ENCODE measurements at regions not wholly inside any gene's neighbourhood (a gene's known extent, or its start where the extent isn't known, plus 50 kb on each side); places are given as distances from the start of the nearest gene placed in this dataset.

DNA sequence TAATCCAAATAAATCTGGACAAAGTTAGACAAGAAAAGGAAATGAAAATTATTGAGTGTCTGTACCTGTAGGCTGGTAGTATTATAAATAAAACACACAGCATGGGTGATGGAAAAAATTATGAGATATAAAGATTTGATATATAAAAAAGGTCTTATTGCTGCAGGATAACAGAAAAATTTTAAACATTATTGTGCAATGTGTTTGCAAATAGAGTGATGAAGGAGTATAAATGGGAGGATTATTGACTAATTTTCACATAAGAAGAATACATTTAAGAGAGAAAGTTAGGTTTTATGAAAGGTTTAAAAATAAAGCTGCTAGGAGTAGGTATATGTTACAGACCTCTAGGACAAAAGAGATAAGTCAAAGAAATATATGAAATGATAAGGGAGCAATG, 336.7 kb upstream of the MAN1A1 start:
- Histone ChIP-seq H3K4me2 (ENCODE audit: low read length) (no peak overlapping the region), H2AFZ (ENCODE audit: low read depth, low read length) (no peak overlapping the region), H3K27me3 (ENCODE audit: low read depth, low read length) (no peaks in the 10 kb centered on the region), H3K79me2 (ENCODE audit: low read length) (no peaks in the 10 kb centered on the region), H4K20me1 (ENCODE audit: insufficient read depth, low read length) (no peaks in the 10 kb centered on the region), H3K4me3 (ENCODE audit: low read length) (no peak overlapping the region), H3K9me3 (ENCODE audit: insufficient read depth, low read length) (no peaks in the 10 kb centered on the region), H3K36me3 (replicated peaks; ENCODE audit: low read depth, low read length) (no peaks in the 10 kb centered on the region), H3K9ac (ENCODE audit: low read length) (no peak overlapping the region), H3K4me1 (ENCODE audit: low read length) (no peaks in the 10 kb centered on the region), H3K27ac (ENCODE audit: low read length) (no peak overlapping the region)
- no peak for TF ChIP-seq EZH2phosphoT487 (IDR thresholded peaks at IDR 0.05; ENCODE audit: low read depth)
- TF ChIP-seq, protein P1, sequence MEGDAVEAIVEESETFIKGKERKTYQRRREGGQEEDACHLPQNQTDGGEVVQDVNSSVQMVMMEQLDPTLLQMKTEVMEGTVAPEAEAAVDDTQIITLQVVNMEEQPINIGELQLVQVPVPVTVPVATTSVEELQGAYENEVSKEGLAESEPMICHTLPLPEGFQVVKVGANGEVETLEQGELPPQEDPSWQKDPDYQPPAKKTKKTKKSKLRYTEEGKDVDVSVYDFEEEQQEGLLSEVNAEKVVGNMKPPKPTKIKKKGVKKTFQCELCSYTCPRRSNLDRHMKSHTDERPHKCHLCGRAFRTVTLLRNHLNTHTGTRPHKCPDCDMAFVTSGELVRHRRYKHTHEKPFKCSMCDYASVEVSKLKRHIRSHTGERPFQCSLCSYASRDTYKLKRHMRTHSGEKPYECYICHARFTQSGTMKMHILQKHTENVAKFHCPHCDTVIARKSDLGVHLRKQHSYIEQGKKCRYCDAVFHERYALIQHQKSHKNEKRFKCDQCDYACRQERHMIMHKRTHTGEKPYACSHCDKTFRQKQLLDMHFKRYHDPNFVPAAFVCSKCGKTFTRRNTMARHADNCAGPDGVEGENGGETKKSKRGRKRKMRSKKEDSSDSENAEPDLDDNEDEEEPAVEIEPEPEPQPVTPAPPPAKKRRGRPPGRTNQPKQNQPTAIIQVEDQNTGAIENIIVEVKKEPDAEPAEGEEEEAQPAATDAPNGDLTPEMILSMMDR (IDR thresholded peaks at IDR 0.05; ENCODE audit: low read depth, low read length) = no peak

DNA sequence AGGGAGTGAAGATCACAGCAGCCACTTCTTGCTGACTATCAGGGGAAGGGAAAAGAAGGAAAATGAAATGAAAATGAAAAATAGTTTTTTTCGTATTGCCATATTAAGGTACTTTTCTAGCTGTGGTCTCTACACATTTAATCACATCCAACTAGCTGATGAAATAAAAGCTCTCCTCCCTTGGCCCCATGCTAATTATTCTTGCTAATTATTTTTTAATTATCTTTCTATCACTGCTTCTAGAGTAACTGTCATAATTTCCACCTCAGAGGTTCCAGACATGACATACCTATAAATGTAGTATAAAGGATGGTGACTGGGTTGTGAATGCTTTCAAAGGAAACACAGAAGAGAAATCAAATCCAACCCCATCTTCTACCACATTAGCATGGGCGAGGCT, 334.1 kb upstream of the MAN1A1 start:
- H3K4me2 ChIP-seq (ENCODE audit: low read length) = no peak overlapping the region
- no peaks in the 10 kb centered on the region for H4K20me1 ChIP-seq (ENCODE audit: insufficient read depth, low read length)
- no peak overlapping the region for H2AFZ ChIP-seq (ENCODE audit: low read depth, low read length)
- H3K36me3 ChIP-seq (replicated peaks; ENCODE audit: low read depth, low read length) = no peaks in the 10 kb centered on the region
- TF ChIP-seq, protein P1 (IDR thresholded peaks at IDR 0.05; ENCODE audit: low read depth, low read length) = no peak
- TF ChIP-seq EZH2phosphoT487 (IDR thresholded peaks at IDR 0.05; ENCODE audit: low read depth) = no peak
- H3K4me3 ChIP-seq (ENCODE audit: low read length) = no peak overlapping the region
- H3K27ac ChIP-seq (ENCODE audit: low read length) = no peak overlapping the region
- no peaks in the 10 kb centered on the region for H3K27me3 ChIP-seq (ENCODE audit: low read depth, low read length)
- H3K4me1 ChIP-seq (ENCODE audit: low read length) = no peaks in the 10 kb centered on the region
- H3K79me2 ChIP-seq (ENCODE audit: low read length) = no peaks in the 10 kb centered on the region
- no peaks in the 10 kb centered on the region for H3K9me3 ChIP-seq (ENCODE audit: insufficient read depth, low read length)
- no peak overlapping the region for H3K9ac ChIP-seq (ENCODE audit: low read length)

DNA sequence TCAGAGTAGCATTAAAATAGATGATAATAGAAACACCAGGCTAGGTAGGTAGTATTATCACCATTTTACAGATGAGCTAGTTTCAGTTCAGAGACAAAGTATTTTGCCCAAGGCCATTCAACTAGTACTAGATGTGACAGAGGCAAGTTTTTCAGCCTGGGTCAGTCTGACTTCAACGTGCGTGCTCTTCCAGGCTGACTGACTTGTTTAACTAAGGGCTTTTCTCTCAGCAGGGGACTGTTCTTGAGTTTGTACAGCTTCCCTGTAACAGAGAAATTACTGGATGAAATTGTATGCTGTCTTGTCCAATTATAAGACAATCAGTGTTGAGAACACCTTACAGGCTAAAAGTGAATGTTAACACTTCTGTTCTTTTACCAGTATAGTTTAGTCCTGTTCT, 333.5 kb upstream of the MAN1A1 start:
- H3K4me2 ChIP-seq (ENCODE audit: low read length) = no peak overlapping the region
- H3K79me2 ChIP-seq (ENCODE audit: low read length) = no peaks in the 10 kb centered on the region
- no peaks in the 10 kb centered on the region for H3K9me3 ChIP-seq (ENCODE audit: insufficient read depth, low read length)
- no peak overlapping the region for H3K27ac ChIP-seq (ENCODE audit: low read length)
- H4K20me1 ChIP-seq (ENCODE audit: insufficient read depth, low read length) = no peaks in the 10 kb centered on the region
- no peaks in the 10 kb centered on the region for H3K36me3 ChIP-seq (replicated peaks; ENCODE audit: low read depth, low read length)
- H3K27me3 ChIP-seq (ENCODE audit: low read depth, low read length) = no peaks in the 10 kb centered on the region
- no peak overlapping the region for H3K4me3 ChIP-seq (ENCODE audit: low read length)
- no peaks in the 10 kb centered on the region for H3K4me1 ChIP-seq (ENCODE audit: low read length)
- TF ChIP-seq, protein P1 (IDR thresholded peaks at IDR 0.05; ENCODE audit: low read depth, low read length) = no peak
- no peak for TF ChIP-seq EZH2phosphoT487 (IDR thresholded peaks at IDR 0.05; ENCODE audit: low read depth)
- H2AFZ ChIP-seq (ENCODE audit: low read depth, low read length) = no peak overlapping the region
- H3K9ac ChIP-seq (ENCODE audit: low read length) = no peak overlapping the region

DNA sequence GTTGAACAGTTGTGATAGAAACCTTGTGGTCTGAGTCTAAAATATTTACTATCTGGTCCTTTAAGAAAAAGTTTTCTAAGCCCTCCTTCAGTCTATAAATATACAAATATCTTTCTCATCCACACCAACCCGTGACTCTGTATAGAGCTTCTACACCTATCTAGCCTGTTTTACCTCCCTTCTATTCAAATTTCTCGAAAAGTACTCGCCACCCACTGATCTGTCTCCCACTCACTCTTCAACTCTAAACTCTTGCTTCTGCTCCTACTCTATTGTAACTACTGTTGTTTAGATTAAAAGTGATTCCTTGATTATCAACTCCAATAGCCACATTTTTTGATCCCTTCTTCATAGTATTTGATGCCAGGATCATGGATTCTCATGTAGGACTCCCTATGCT, 329.4 kb upstream of the MAN1A1 start:
- no peaks in the 10 kb centered on the region for H3K4me1 ChIP-seq (ENCODE audit: low read length)
- no peaks in the 10 kb centered on the region for H3K9me3 ChIP-seq (ENCODE audit: insufficient read depth, low read length)
- no peaks in the 10 kb centered on the region for H3K79me2 ChIP-seq (ENCODE audit: low read length)
- no peak overlapping the region for H3K4me3 ChIP-seq (ENCODE audit: low read length)
- no peak overlapping the region for H2AFZ ChIP-seq (ENCODE audit: low read depth, low read length)
- no peaks in the 10 kb centered on the region for H3K36me3 ChIP-seq (replicated peaks; ENCODE audit: low read depth, low read length)
- no peak for TF ChIP-seq EZH2phosphoT487 (IDR thresholded peaks at IDR 0.05; ENCODE audit: low read depth)
- TF ChIP-seq, protein P1 (IDR thresholded peaks at IDR 0.05; ENCODE audit: low read depth, low read length) = no peak
- no peaks in the 10 kb centered on the region for H4K20me1 ChIP-seq (ENCODE audit: insufficient read depth, low read length)
- no peaks in the 10 kb centered on the region for H3K27me3 ChIP-seq (ENCODE audit: low read depth, low read length)
- no peak overlapping the region for H3K4me2 ChIP-seq (ENCODE audit: low read length)
- no peak overlapping the region for H3K27ac ChIP-seq (ENCODE audit: low read length)
- H3K9ac ChIP-seq (ENCODE audit: low read length) = no peak overlapping the region
